ENCODE measurements at regions not wholly inside any gene's neighbourhood (a gene's known extent, or its start where the extent isn't known, plus 50 kb on each side); places are given as distances from the start of the nearest gene placed in this dataset. TPM values are rescaled to one million over a fixed set of nuclear protein-coding genes. Genes with fewer than 3 reads are reported as not detected.
"Not testable (repeated sequence)": the region's sequence is repeated elsewhere in the genome, so short reads cannot be mapped to it uniquely, and the experiment has no call there.

DNA sequence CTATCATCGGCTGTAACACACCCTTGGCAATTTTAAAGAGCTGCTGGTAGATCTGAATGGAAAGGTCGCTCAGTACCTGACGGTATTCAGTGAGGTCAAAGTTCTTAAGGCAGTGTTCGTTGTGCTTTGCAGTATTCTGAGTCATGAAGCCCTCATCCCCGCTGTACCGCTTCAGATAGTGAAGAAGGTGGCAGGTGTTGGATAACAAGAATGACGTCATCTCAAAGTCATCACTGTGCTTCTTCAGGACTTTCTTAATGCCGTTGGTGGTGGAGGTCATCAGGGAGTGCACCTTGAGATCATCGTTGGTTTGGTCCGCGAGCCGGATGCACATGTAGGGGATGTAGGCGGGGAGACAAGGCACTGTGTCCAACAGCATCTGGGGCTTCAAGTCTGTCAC lies 1522.8 kb downstream of the FOXD4L5 start:
- BruUV-seq (replicated peaks); CTCF ChIA-PET; H3K27me3 Mint-ChIP-seq (ENCODE audit: insufficient read depth, unreplicated experiment); H3K4me1 Mint-ChIP-seq (ENCODE audit: insufficient read depth, unreplicated experiment); H3K36me3 Mint-ChIP-seq (ENCODE audit: insufficient read depth, unreplicated experiment); POLR2A ChIA-PET; DNase-seq (ENCODE audit: unreplicated experiment); H3K9me3 Mint-ChIP-seq (ENCODE audit: unreplicated experiment); intact Hi-C loops (cut with micrococcal nuclease); H3K27ac Mint-ChIP-seq (ENCODE audit: low read depth, unreplicated experiment); H3K4me3 Mint-ChIP-seq (ENCODE audit: unreplicated experiment): not testable (repeated sequence)

DNA sequence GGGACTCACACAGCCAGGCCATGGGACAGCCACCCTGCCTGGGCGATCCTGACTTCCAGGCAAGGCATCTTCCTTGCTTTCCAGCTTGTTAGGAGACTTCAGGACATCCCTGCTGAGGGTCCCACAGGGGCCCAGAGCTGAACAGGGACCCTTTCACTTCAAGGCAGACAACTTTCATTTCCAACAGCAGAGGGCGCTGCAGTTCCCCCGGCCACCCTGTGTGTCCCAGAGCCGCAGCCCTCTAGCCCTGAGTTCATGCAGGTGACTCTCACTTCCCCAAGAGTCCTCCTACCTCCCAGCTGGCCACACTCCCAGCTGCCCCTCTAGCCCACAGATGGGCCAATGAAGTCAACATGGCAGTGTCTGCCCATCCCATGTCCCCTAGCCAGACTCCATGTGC lies 1556.0 kb downstream of the FOXD4L5 start:
- BruUV-seq (replicated peaks); H3K27ac Mint-ChIP-seq (ENCODE audit: low read depth, unreplicated experiment); H3K4me3 Mint-ChIP-seq (ENCODE audit: unreplicated experiment); H3K36me3 Mint-ChIP-seq (ENCODE audit: insufficient read depth, unreplicated experiment); DNase-seq (ENCODE audit: unreplicated experiment); POLR2A ChIA-PET; H3K4me1 Mint-ChIP-seq (ENCODE audit: insufficient read depth, unreplicated experiment); CTCF ChIA-PET; H3K9me3 Mint-ChIP-seq (ENCODE audit: unreplicated experiment); H3K27me3 Mint-ChIP-seq (ENCODE audit: insufficient read depth, unreplicated experiment); intact Hi-C loops (cut with micrococcal nuclease): not testable (repeated sequence)

DNA sequence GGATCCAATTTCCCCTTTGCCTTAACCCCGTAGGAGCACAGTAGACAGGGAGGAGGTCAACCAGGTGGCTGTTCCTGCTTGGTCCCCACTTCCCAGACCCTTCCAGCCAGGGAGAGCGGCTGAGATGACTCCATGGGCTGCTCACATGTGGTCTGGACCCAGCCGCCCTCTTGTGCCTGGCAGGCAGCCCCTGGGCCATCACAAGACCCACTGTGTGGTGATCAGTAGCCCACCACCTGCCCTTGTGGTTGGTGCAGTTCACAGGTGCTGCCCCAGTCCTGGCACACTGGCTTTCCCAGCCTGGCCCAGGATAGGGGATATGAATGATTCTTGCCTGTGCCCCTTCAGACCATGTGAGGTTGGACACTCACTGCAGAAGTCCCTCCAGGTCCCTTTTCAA lies 1556.7 kb downstream of the FOXD4L5 start:
- ChIA-PET CTCF (no interaction called here), POLR2A (no interaction called here)
- no peaks in the 10 kb centered on the region for H3K27me3 Mint-ChIP-seq (ENCODE audit: insufficient read depth, unreplicated experiment)
- intact Hi-C loops (cut with micrococcal nuclease): no loop called here
- no peaks in the 10 kb centered on the region for H3K4me1 Mint-ChIP-seq (ENCODE audit: insufficient read depth, unreplicated experiment)
- BruUV-seq (replicated peaks): no TSS peak
- no peaks in the 10 kb centered on the region for H3K36me3 Mint-ChIP-seq (ENCODE audit: insufficient read depth, unreplicated experiment)
- TF ChIP-seq, protein P1, sequence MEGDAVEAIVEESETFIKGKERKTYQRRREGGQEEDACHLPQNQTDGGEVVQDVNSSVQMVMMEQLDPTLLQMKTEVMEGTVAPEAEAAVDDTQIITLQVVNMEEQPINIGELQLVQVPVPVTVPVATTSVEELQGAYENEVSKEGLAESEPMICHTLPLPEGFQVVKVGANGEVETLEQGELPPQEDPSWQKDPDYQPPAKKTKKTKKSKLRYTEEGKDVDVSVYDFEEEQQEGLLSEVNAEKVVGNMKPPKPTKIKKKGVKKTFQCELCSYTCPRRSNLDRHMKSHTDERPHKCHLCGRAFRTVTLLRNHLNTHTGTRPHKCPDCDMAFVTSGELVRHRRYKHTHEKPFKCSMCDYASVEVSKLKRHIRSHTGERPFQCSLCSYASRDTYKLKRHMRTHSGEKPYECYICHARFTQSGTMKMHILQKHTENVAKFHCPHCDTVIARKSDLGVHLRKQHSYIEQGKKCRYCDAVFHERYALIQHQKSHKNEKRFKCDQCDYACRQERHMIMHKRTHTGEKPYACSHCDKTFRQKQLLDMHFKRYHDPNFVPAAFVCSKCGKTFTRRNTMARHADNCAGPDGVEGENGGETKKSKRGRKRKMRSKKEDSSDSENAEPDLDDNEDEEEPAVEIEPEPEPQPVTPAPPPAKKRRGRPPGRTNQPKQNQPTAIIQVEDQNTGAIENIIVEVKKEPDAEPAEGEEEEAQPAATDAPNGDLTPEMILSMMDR (IDR thresholded peaks at IDR 0.05; ENCODE audit: unreplicated experiment): no peak
- no peak overlapping the region for H3K4me3 Mint-ChIP-seq (ENCODE audit: unreplicated experiment)
- H3K9me3 Mint-ChIP-seq (ENCODE audit: unreplicated experiment): peaks cover 4% of the 10 kb centered on the region
- no peak overlapping the region for H3K27ac Mint-ChIP-seq (ENCODE audit: low read depth, unreplicated experiment)
- DNase-seq (ENCODE audit: unreplicated experiment): no peak

DNA sequence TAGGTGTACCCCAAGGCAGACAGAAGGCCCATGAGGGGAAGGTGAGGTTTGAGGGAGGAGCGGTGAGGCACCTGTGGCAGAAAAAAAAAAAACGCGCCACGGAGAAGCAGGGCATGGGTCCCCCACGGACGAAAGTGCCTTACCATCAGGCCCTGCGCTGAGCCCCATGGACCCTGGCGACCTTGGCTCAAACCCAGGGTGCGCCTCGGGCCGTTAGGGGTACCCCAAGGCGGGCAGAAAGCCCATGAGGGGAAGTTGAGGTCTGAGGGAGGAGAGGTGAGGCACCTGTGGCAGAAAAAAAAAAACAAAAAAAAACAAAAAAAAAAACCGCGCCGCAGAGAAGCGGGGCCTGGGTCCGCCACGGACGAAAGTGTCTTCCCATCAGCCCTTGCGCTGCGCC lies 1576.7 kb downstream of the FOXD4L5 start:
- H3K27ac Mint-ChIP-seq (ENCODE audit: low read depth, unreplicated experiment); H3K36me3 Mint-ChIP-seq (ENCODE audit: insufficient read depth, unreplicated experiment); POLR2A ChIA-PET; H3K4me3 Mint-ChIP-seq (ENCODE audit: unreplicated experiment); H3K4me1 Mint-ChIP-seq (ENCODE audit: insufficient read depth, unreplicated experiment); H3K9me3 Mint-ChIP-seq (ENCODE audit: unreplicated experiment); CTCF ChIA-PET; DNase-seq (ENCODE audit: unreplicated experiment); intact Hi-C loops (cut with micrococcal nuclease); H3K27me3 Mint-ChIP-seq (ENCODE audit: insufficient read depth, unreplicated experiment); BruUV-seq (replicated peaks): not testable (repeated sequence)

DNA sequence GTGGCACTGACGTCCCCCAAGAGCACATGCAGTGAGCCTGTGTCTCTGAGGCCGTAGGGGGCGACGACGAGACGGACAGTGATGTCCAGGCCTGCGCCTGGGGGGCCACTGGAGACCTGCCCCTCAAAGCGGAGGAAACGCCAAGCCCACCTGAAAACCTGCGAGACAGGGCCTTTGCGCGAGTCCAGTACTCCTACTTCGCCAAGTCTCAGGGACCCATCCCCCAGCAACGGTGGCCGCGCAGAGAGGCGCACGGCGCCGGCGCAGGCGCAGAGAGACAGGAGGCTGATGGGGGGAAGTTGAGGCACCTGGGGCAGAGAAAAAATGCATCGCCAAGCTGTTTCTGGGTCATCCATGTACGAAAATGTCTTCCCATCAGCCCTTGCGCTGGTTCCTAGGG lies 1580.6 kb downstream of the FOXD4L5 start:
- CTCF ChIA-PET; DNase-seq (ENCODE audit: unreplicated experiment); H3K4me3 Mint-ChIP-seq (ENCODE audit: unreplicated experiment); H3K4me1 Mint-ChIP-seq (ENCODE audit: insufficient read depth, unreplicated experiment); H3K9me3 Mint-ChIP-seq (ENCODE audit: unreplicated experiment); intact Hi-C loops (cut with micrococcal nuclease); H3K27me3 Mint-ChIP-seq (ENCODE audit: insufficient read depth, unreplicated experiment); H3K36me3 Mint-ChIP-seq (ENCODE audit: insufficient read depth, unreplicated experiment); POLR2A ChIA-PET; BruUV-seq (replicated peaks); H3K27ac Mint-ChIP-seq (ENCODE audit: low read depth, unreplicated experiment): not testable (repeated sequence)

DNA sequence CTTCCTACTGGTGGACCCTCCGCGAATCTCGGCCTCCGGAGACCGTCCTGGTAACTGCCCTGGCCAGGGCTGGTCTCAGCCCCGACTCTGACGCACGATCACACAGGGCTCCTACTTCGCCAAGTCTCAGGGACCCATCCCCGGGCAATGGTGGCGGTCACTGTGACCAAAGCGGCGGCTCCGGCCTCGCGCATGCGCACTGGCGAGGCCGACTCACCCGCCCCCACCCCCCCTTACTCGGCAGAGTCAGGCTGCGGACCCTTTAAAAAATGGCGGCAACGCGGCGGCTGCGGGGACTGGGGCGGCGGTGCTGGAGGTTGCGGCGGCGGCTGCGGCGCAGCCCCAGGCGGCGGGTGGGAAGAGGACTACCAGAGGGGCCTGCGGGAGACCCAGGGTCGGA lies 1581.3 kb downstream of the FOXD4L5 start:
- intact Hi-C loops (cut with micrococcal nuclease); BruUV-seq (replicated peaks); H3K9me3 Mint-ChIP-seq (ENCODE audit: unreplicated experiment); H3K27me3 Mint-ChIP-seq (ENCODE audit: insufficient read depth, unreplicated experiment); POLR2A ChIA-PET; DNase-seq (ENCODE audit: unreplicated experiment); H3K27ac Mint-ChIP-seq (ENCODE audit: low read depth, unreplicated experiment); CTCF ChIA-PET; H3K4me1 Mint-ChIP-seq (ENCODE audit: insufficient read depth, unreplicated experiment); H3K36me3 Mint-ChIP-seq (ENCODE audit: insufficient read depth, unreplicated experiment); H3K4me3 Mint-ChIP-seq (ENCODE audit: unreplicated experiment): not testable (repeated sequence)

DNA sequence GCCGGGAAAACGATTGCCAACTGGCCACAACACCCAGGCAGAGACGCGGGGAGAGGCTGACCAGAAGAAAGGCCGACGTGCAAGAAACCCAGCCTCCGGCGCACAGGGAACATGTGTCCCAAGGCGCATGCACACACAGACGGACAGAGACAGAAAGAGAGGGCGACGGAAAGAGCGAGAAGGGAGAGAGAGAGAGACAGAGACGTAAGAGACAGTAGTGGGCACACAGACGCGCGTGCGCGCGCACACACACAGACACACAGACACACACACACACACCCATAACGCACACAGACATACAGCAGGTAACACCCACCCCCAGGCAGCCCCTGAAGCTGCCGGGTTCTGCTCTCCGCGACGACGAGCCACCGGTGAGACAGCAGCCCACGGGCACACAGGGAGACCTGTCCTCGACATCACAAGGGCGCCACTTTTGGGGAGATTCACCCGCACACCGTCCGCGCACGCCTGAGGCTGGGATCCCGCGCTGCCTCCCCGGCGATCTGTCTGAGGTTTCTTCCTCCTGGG lies 1581.8 kb downstream of the FOXD4L5 start:
- H3K36me3 Mint-ChIP-seq (ENCODE audit: insufficient read depth, unreplicated experiment); H3K9me3 Mint-ChIP-seq (ENCODE audit: unreplicated experiment); CTCF ChIA-PET; BruUV-seq (replicated peaks); DNase-seq (ENCODE audit: unreplicated experiment); H3K4me1 Mint-ChIP-seq (ENCODE audit: insufficient read depth, unreplicated experiment); H3K4me3 Mint-ChIP-seq (ENCODE audit: unreplicated experiment); intact Hi-C loops (cut with micrococcal nuclease); H3K27me3 Mint-ChIP-seq (ENCODE audit: insufficient read depth, unreplicated experiment); H3K27ac Mint-ChIP-seq (ENCODE audit: low read depth, unreplicated experiment); POLR2A ChIA-PET: not testable (repeated sequence)

Small RNA genes in the stretch of these regions (microRNA-seq; reads per million reads assigned to microRNA genes)
- not detected for gene MIR4477B

Data from MCF 10A (cell line).